HepG2 (cell line): ENCODE measurements at regions not wholly inside any gene's neighbourhood (a gene's known extent, or its start where the extent isn't known, plus 50 kb on each side); places are given as distances from the start of the nearest gene placed in this dataset.
"Not testable (repeated sequence)": the region's sequence is repeated elsewhere in the genome, so short reads cannot be mapped to it uniquely, and the experiment has no call there.

Experiments used
- ATAC-seq: fragments of 200-7000 bp; cut with Tn5 transposase; 3 replicates; pipeline ENCODE4 v1.9.1; 2020; ENCODE audit warnings: mild to moderate bottlenecking, moderate library complexity
- BruUV-seq: library from RNA; stranded (reverse); fragments of 400-500 nt; replicated peaks from 2 replicates; lab custom pipeline; 2021; lab: Mats Ljungman, UMichigan
- CTCF ChIA-PET: fragments of 300-600 bp; formaldehyde crosslinking; extraction: SDS; loops from one replicate; lab custom pipeline; 2021; ENCODE audit warnings: low total read pairs, inconsistent platforms, low intra/inter-chr PET ratio; lab: Yijun Ruan, JAX
- POLR2A ChIA-PET: fragments of 350-600 bp; sonication (Branson Sonifier 250); formaldehyde crosslinking; loops from one replicate; lab custom pipeline; 2020; ENCODE audit warnings: antibody characterized with exemption, inconsistent platforms; lab: Yijun Ruan, JAX
- DNase-seq: peaks from one replicate; pipeline ENCODE4 v3.0.0-alpha.2; 2015; ENCODE audit warnings: low spot score
- FAIRE-seq: peaks from 3 replicates; lab custom pipeline; 2011; peaks lifted over from hg19 to GRCh38; lab: Jason Lieb, UNC
- H2AFZ ChIP-seq: one replicate; pipeline ENCODE4 v1.6.1; 2011; ENCODE audit warnings: low read length, inconsistent platforms
- H3K27ac ChIP-seq: fragments of 300-600 bp; 3 replicates; pipeline ENCODE4 v1.8.0; 2011; ENCODE audit warnings: mixed run types, mild to moderate bottlenecking, mixed read lengths, low read length, inconsistent platforms; ENCODE audit not compliant: insufficient read depth; ENCODE audit errors: extremely low read length
- H3K27me3 ChIP-seq, 2 experiments: fragments of 200-600 bp in 1 of 2; 2 replicates in 1 of 2; 3 replicates in 1 of 2; pipeline versions ENCODE4 v1.6.0 to v1.8.0; 2011; ENCODE audit warnings: low read length in 2 of 2, mild to moderate bottlenecking in 2 of 2, moderate library complexity in 2 of 2, inconsistent platforms in 1 of 2; ENCODE audit not compliant: insufficient read depth in 2 of 2, control insufficient read depth in 1 of 2
- H3K36me3 ChIP-seq, 2 experiments: fragments of 200-600 bp in 1 of 2; replicated peaks in 1 of 2; 2 replicates in 1 of 2; 3 replicates in 1 of 2; pipeline versions ENCODE4 v1.5.1 to v1.8.0; 2011; ENCODE audit warnings: low read length in 2 of 2, inconsistent platforms in 1 of 2; ENCODE audit not compliant: insufficient read depth in 2 of 2, control insufficient read depth in 1 of 2
- H3K4me1 ChIP-seq: 2 replicates; pipeline ENCODE4 v1.5.1; 2012; ENCODE audit warnings: low read length, inconsistent platforms; ENCODE audit not compliant: insufficient read depth
- H3K4me2 ChIP-seq: 2 replicates; pipeline ENCODE4 v1.6.0; 2011; ENCODE audit warnings: low read depth, low read length, inconsistent platforms
- H3K4me3 ChIP-seq, 3 experiments: fragments of 200-600 bp in 1 of 3; sonication (generic), shearing (Covaris generic) in 1 of 3; replicated peaks in 1 of 3; 2 replicates each; pipeline ENCODE4 v1.5.1; 2011 to 2016; ENCODE audit warnings: low read length in 3 of 3, inconsistent platforms in 2 of 3, low read depth in 2 of 3, mild to moderate bottlenecking in 2 of 3, control low read depth in 1 of 3, mixed read lengths in 1 of 3; ENCODE audit not compliant: insufficient read depth in 1 of 3
- H3K79me2 ChIP-seq: one replicate; pipeline ENCODE4 v1.6.1; 2011; ENCODE audit warnings: low read length, inconsistent platforms; ENCODE audit not compliant: insufficient read depth
- H3K9ac ChIP-seq: 2 replicates; pipeline ENCODE4 v1.6.0; 2011; ENCODE audit warnings: mild to moderate bottlenecking, low read depth, low read length, inconsistent platforms; ENCODE audit not compliant: insufficient read depth
- H3K9me3 ChIP-seq: 2 replicates; pipeline ENCODE4 v1.5.1; 2012; ENCODE audit warnings: mild to moderate bottlenecking, low read length
- H4K20me1 ChIP-seq: 2 replicates; pipeline ENCODE4 v1.6.0; 2011; ENCODE audit warnings: inconsistent platforms, mild to moderate bottlenecking, low read length, moderate library complexity; ENCODE audit not compliant: insufficient read depth
- TEAD3 ChIP-seq: optimal IDR thresholded peaks from 2 replicates; pipeline ENCODE3; 2016; ENCODE audit warnings: borderline replicate concordance
- WGBS: methylation state at CpG from one replicate; pipeline ENCODE4 v1.1.6; 2017; ENCODE audit warnings: low lambda C conversion rate; 5-methylcytosine and 5-hydroxymethylcytosine counted together
- in situ Hi-C: cut with HindIII; loops from 2 replicates; pipeline ENCODE4 v1.10.0; 2017; ENCODE audit warnings: low pct_unique_long_range_greater_than_20kb; ENCODE audit not compliant: extremely low pct_ligation_motif_present
- intact Hi-C: fragments of 100-400 bp; cut with micrococcal nuclease; formaldehyde crosslinking; loops from one replicate; pipeline ENCODE4 v1.10.0; 2022; ENCODE audit not compliant: unreplicated experiment
- TF ChIP-seq, protein P1 (sequence below): sonication (generic); formaldehyde crosslinking; conservative IDR thresholded peaks from 2 replicates; pipeline ENCODE4 v1.4.0; 2020; ENCODE audit warnings: missing genetic modification reagents
- TF ChIP-seq, protein P2 (sequence below): sonication (generic); formaldehyde crosslinking; IDR thresholded peaks from 2 replicates; pipeline ENCODE4 v1.4.0; 2020; ENCODE audit warnings: missing genetic modification reagents, low read depth, mild to moderate bottlenecking, borderline replicate concordance
- TF ChIP-seq, protein P3 (sequence below): sonication (generic); formaldehyde crosslinking; IDR thresholded peaks from 2 replicates; pipeline ENCODE4 v1.5.0; 2020; ENCODE audit warnings: mild to moderate bottlenecking, missing genetic modification reagents, moderate library complexity

DNA sequence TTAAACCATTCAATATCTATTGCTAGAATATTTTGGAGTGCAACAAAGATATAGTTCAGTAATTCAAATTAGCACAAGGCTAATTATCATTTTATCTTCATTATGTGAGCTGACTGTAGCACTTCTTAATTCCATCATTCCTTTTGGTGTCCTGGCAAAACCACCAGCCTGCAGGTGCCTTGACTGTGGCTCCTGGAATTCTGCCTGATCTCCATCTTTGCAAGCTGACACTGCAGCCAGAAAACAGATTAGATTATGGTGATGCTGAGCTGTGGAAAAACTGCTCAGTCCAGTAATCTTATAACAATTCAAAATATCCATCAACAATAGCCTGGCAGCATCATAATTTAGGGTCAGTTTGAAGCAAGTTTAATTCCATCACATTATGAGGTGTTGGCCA is 919.5 kb downstream of the DTWD2 start (continued):
- TF ChIP-seq, protein P1, sequence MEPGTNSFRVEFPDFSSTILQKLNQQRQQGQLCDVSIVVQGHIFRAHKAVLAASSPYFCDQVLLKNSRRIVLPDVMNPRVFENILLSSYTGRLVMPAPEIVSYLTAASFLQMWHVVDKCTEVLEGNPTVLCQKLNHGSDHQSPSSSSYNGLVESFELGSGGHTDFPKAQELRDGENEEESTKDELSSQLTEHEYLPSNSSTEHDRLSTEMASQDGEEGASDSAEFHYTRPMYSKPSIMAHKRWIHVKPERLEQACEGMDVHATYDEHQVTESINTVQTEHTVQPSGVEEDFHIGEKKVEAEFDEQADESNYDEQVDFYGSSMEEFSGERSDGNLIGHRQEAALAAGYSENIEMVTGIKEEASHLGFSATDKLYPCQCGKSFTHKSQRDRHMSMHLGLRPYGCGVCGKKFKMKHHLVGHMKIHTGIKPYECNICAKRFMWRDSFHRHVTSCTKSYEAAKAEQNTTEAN (CRISPR knock-in tag), result no peak

DNA sequence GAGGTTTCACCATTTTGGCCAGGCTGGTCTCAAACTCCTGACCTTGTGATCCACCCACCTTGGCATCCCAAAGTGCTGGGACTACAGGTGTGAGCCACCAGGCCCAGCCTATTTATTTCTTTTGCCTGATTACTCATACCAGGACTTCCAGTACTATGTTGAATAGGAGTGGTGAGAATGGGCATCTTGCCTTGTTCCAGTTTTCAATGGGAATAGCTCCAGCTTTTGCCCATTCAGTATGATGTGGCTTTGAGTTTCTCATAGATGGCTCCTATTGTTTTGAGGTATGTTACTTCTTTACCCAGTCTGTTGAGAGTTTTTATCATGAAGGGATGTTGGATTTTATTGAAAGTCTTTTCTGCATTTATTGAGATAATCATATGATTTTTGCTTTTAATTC is 924.5 kb downstream of the DTWD2 start:
- CTCF ChIA-PET, H3K27me3 ChIP-seq, H3K79me2 ChIP-seq, POLR2A ChIA-PET, H3K4me1 ChIP-seq, intact Hi-C loops, DNase-seq, FAIRE-seq, H3K36me3 ChIP-seq, in situ Hi-C loops, BruUV-seq, H3K9ac ChIP-seq, H3K4me3 ChIP-seq, H3K9me3 ChIP-seq, H4K20me1 ChIP-seq, H2AFZ ChIP-seq, H3K4me2 ChIP-seq, ATAC-seq, H3K27ac ChIP-seq: not testable (repeated sequence)

DNA sequence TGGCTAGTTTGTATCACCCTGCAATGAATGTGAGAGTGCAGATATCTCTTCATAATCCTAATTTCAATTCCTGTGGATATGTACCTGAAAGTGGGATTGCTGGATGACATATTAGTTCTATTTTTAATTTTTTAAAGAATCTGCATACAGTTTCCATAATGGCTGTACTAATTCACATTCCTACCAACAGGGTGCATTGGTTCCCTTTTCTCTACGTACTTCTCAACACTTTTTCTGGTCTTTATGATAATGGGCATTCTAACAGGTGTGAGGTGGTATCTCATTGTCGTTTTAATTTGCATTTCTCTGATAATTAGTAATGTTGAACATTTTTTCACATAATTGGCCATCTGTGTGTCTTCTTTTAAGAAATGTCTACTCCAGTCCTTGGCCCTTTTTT is 927.5 kb downstream of the DTWD2 start:
- ATAC-seq (no peak), FAIRE-seq (no peak), DNase-seq (no peak)
- Histone ChIP-seq H4K20me1 (no peaks in the 10 kb centered on the region), H3K36me3 (no peaks in the 10 kb centered on the region), H3K4me3 (no peak overlapping the region), H3K27me3 (no peaks in the 10 kb centered on the region), H3K79me2 (no peaks in the 10 kb centered on the region), H3K27ac (no peak overlapping the region), H3K4me2 (no peak overlapping the region), H2AFZ (no peak overlapping the region), H3K9me3 (no peaks in the 10 kb centered on the region), H3K9ac (no peak overlapping the region), H3K4me1 (no peaks in the 10 kb centered on the region)
- in situ Hi-C loops, result no loop called here
- WGBS, result 3% methylated on average over 2 of the region's 2 CpGs
- intact Hi-C loops, result loop anchor here (2.0 kb wide), 1 partner anchor 550 kb away; no protein-coding TSS in a partner anchor
- no TSS peak for BruUV-seq
- CTCF ChIA-PET, result no interaction called here
- POLR2A ChIA-PET, result no interaction called here
- TF ChIP-seq, protein P2, sequence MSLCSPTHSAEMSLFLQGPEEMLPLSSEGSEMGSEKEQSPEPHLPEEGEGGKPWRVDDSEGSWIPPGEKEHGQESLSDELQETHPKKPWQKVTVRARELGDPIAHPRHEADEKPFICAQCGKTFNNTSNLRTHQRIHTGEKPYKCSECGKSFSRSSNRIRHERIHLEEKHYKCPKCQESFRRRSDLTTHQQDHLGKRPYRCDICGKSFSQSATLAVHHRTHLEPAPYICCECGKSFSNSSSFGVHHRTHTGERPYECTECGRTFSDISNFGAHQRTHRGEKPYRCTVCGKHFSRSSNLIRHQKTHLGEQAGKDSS, result no peak
- TF ChIP-seq TEAD3, result peak; percentile 83
- TF ChIP-seq, protein P3, sequence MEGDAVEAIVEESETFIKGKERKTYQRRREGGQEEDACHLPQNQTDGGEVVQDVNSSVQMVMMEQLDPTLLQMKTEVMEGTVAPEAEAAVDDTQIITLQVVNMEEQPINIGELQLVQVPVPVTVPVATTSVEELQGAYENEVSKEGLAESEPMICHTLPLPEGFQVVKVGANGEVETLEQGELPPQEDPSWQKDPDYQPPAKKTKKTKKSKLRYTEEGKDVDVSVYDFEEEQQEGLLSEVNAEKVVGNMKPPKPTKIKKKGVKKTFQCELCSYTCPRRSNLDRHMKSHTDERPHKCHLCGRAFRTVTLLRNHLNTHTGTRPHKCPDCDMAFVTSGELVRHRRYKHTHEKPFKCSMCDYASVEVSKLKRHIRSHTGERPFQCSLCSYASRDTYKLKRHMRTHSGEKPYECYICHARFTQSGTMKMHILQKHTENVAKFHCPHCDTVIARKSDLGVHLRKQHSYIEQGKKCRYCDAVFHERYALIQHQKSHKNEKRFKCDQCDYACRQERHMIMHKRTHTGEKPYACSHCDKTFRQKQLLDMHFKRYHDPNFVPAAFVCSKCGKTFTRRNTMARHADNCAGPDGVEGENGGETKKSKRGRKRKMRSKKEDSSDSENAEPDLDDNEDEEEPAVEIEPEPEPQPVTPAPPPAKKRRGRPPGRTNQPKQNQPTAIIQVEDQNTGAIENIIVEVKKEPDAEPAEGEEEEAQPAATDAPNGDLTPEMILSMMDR, result peak; percentile 15; the same call in 1 of the 2 replicates
